Ishikawa (cell line): ENCODE measurements at regions not wholly inside any gene's neighbourhood (a gene's known extent, or its start where the extent isn't known, plus 50 kb on each side); places are given as distances from the start of the nearest gene placed in this dataset.

ENCODE experiments used
- CEBPB ChIP-seq: IDR thresholded peaks from 2 replicates; pipeline ENCODE4 v1.6.1; 2012
- CREB1 ChIP-seq: IDR thresholded peaks from 2 replicates; pipeline ENCODE4 v1.6.1; 2012; ENCODE audit warnings: low read depth
- EGR1 ChIP-seq: IDR thresholded peaks from 2 replicates; pipeline ENCODE4 v1.6.1; 2012
- EP300 ChIP-seq: IDR thresholded peaks from 2 replicates; pipeline ENCODE4 v1.6.1; 2012; ENCODE audit warnings: borderline replicate concordance
- FOXM1 ChIP-seq: IDR thresholded peaks from 2 replicates; pipeline ENCODE4 v1.6.1; 2012; ENCODE audit warnings: low read depth, borderline replicate concordance
- NFIC ChIP-seq: IDR thresholded peaks from 2 replicates; pipeline ENCODE4 v1.6.1; 2012
- RAD21 ChIP-seq: IDR thresholded peaks from 2 replicates; pipeline ENCODE4 v1.6.1; 2012; ENCODE audit warnings: low read depth
- TAF1 ChIP-seq: IDR thresholded peaks from 2 replicates; pipeline ENCODE4 v1.6.1; 2012; ENCODE audit warnings: low read depth, mild to moderate bottlenecking
- TCF12 ChIP-seq: IDR thresholded peaks from 2 replicates; pipeline ENCODE4 v1.6.1; 2012; ENCODE audit warnings: low read depth
- TEAD4 ChIP-seq: IDR thresholded peaks from 2 replicates; pipeline ENCODE4 v1.6.1; 2012
- YY1 ChIP-seq: IDR thresholded peaks from 2 replicates; pipeline ENCODE4 v1.6.1; 2012; ENCODE audit warnings: low read depth
- ZBTB7A ChIP-seq: IDR thresholded peaks from 2 replicates; pipeline ENCODE4 v1.6.1; 2012; ENCODE audit warnings: low read depth
- TF ChIP-seq, protein P1 (sequence below): IDR thresholded peaks from 2 replicates; pipeline ENCODE4 v1.6.1; 2012
- TF ChIP-seq, protein P2 (sequence below): IDR thresholded peaks from 2 replicates; pipeline ENCODE4 v1.6.1; 2012; ENCODE audit warnings: low read depth, mild to moderate bottlenecking
- TF ChIP-seq, protein P3 (sequence below): IDR thresholded peaks from 2 replicates; pipeline ENCODE4 v1.6.1; 2012

DNA sequence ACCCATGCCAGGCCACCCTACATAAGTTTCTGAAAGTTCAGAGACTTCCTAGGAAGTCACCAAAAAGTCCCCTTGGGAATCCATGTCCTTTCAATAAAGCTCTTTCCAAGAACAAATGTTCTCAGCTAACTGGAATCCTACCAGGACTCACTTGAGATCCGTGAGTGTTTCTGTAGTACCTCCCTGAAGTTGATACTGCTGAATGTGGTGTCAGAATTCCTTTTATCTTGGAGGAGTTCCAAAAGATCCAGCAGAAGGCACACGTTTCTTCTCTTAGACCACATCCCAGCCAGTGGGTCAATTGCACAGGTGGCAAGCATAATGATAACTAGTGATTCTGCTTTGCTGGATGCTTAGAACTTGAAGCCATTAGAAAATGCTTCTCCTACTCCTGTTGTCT, 689.7 kb upstream of the IGFBP3 start:
- TF ChIP-seq NFIC = no peak

DNA sequence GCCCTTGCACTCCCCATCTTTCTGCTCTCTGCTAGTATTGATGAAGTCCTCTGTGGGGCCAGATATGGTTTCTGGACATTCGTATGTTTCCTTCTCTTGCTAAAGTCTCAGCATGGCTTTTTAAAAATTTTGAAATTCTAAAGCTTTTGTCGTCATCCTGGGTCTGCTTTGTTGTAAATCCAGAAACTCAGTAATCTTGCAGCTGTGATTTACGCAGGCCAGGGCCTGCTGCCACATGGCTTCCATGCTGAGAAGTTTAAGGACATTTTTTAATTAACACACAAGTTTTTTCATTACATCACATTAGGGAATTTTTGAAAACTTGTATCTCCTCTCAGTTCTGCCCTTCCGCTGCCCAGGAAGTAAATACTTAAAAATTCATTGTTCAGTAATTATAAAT, 686.1 kb upstream of the IGFBP3 start:
- TF ChIP-seq, protein P1, sequence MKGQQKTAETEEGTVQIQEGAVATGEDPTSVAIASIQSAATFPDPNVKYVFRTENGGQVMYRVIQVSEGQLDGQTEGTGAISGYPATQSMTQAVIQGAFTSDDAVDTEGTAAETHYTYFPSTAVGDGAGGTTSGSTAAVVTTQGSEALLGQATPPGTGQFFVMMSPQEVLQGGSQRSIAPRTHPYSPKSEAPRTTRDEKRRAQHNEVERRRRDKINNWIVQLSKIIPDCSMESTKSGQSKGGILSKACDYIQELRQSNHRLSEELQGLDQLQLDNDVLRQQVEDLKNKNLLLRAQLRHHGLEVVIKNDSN = no peak

DNA sequence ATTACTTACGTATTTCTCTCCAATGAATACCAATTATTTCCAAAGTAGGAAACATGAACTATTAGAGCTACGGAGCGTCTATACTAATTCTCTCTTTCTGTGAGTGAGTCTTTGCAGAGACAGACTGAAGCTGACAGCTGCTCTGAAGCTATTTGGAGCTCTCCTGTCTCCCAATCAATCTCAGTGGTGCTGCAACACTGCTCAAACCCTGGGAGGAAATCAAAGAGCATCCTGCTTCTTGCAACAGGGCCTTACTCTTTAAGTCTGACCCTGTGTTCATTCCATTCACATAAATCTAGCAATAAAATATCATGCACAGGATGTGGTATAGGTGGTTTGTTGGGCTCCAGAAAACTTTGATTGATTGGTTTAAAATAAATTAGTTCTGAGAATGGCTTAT, 685.7 kb upstream of the IGFBP3 start:
- TF ChIP-seq FOXM1 = no peak
- TF ChIP-seq NFIC = no peak
- no peak for TF ChIP-seq YY1
- TF ChIP-seq EGR1 = no peak
- no peak for TF ChIP-seq ZBTB7A
- no peak for TF ChIP-seq TAF1
- no peak for TF ChIP-seq CREB1
- TF ChIP-seq, protein P2, sequence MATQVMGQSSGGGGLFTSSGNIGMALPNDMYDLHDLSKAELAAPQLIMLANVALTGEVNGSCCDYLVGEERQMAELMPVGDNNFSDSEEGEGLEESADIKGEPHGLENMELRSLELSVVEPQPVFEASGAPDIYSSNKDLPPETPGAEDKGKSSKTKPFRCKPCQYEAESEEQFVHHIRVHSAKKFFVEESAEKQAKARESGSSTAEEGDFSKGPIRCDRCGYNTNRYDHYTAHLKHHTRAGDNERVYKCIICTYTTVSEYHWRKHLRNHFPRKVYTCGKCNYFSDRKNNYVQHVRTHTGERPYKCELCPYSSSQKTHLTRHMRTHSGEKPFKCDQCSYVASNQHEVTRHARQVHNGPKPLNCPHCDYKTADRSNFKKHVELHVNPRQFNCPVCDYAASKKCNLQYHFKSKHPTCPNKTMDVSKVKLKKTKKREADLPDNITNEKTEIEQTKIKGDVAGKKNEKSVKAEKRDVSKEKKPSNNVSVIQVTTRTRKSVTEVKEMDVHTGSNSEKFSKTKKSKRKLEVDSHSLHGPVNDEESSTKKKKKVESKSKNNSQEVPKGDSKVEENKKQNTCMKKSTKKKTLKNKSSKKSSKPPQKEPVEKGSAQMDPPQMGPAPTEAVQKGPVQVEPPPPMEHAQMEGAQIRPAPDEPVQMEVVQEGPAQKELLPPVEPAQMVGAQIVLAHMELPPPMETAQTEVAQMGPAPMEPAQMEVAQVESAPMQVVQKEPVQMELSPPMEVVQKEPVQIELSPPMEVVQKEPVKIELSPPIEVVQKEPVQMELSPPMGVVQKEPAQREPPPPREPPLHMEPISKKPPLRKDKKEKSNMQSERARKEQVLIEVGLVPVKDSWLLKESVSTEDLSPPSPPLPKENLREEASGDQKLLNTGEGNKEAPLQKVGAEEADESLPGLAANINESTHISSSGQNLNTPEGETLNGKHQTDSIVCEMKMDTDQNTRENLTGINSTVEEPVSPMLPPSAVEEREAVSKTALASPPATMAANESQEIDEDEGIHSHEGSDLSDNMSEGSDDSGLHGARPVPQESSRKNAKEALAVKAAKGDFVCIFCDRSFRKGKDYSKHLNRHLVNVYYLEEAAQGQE = no peak
- no peak for TF ChIP-seq EP300
- TF ChIP-seq CEBPB = no peak
- TF ChIP-seq, protein P1 = no peak
- TF ChIP-seq, protein P3, sequence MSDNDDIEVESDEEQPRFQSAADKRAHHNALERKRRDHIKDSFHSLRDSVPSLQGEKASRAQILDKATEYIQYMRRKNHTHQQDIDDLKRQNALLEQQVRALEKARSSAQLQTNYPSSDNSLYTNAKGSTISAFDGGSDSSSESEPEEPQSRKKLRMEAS = no peak
- no peak for TF ChIP-seq TCF12
- no peak for TF ChIP-seq RAD21
- no peak for TF ChIP-seq TEAD4

DNA sequence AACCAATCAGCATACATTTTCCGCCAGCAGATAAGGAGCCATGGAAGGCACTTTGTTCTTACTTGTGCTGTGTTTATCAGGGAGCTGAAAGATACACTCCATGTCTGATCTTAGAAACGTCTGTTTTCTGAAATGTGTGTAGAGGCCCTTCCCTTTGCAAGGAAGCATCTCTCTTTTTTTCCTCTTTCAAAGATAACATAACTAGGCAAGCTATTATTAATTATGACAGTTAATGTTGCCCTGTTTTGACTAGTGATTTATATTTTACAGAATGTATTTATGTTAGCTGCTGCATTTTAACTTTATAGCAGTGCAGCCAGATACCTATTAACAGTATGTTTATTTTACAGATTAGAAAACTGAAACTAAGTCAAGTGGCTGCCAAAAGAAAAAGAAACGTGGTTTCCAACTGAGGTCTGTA, 683.2 kb upstream of the IGFBP3 start:
- no peak for TF ChIP-seq TAF1
- TF ChIP-seq RAD21 = no peak
- no peak for TF ChIP-seq TEAD4
- no peak for TF ChIP-seq CEBPB
- TF ChIP-seq CREB1 = no peak
- TF ChIP-seq, protein P3 = no peak
- TF ChIP-seq NFIC = no peak
- TF ChIP-seq ZBTB7A = no peak
- no peak for TF ChIP-seq YY1
- TF ChIP-seq EGR1 = no peak
- no peak for TF ChIP-seq EP300
- TF ChIP-seq, protein P2 = no peak
- TF ChIP-seq FOXM1 = no peak
- TF ChIP-seq, protein P1 = no peak
- TF ChIP-seq TCF12 = no peak

DNA sequence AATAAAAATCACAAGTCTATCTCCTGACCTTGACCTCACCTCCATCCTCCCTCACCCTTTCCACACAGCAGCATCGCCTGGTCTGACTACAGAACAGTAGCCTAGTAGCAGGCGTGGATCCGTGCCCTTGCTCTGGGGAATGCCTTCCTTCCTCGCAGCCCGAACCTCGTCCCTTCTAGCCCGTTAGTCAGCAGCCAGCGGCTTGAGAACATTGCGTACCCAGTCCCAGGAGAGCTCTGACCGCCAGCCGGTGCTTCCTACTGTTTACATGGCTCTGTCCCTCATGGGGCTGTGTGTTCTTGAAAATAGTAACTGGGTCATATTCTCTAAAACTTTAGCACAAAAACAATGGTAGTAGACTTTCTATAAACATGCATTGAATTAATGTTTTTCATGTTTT, 682.7 kb upstream of the IGFBP3 start:
- TF ChIP-seq CEBPB (no peak), TAF1 (no peak), YY1 (no peak), TCF12 (no peak), ZBTB7A (no peak), NFIC (no peak), CREB1 (no peak), TEAD4 (no peak)
- TF ChIP-seq, protein P1 = no peak
- TF ChIP-seq, protein P2 = no peak
